ENCODE measurements at regions not wholly inside any gene's neighbourhood (a gene's known extent, or its start where the extent isn't known, plus 50 kb on each side); places are given as distances from the start of the nearest gene placed in this dataset.

DNA sequence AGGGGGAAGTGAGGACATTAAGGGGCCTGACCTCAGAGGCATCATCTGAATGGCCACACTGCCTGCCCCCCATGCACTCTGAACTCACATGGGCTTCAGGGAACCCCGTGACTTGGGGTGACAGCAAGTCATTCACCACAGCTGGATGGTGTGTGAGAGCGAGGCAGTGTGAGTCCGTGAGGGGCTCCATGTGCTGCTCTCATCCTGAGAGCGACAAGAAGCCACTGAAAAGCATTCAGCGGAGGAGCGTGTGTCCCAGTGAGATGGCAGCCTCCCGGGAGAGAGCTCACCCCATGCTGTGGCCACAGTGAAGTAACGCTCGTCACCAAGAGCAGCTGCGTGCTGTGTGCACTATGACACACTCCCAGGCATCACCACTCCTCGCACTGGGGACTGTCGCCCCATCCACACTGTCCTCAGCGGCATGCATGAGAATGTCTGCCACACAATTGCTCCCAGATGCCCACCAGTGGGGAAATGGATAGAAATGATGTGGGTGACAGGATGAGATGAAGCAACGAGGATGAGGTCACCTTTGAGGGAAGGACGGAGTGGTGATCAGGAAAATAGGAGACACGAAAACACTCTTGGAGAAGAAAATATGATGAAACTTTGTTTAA lies 213.0 kb upstream of the RAB6C start:
- no peak for DNase-seq (ENCODE audit: extremely low read depth, low read depth, low spot score)

DNA sequence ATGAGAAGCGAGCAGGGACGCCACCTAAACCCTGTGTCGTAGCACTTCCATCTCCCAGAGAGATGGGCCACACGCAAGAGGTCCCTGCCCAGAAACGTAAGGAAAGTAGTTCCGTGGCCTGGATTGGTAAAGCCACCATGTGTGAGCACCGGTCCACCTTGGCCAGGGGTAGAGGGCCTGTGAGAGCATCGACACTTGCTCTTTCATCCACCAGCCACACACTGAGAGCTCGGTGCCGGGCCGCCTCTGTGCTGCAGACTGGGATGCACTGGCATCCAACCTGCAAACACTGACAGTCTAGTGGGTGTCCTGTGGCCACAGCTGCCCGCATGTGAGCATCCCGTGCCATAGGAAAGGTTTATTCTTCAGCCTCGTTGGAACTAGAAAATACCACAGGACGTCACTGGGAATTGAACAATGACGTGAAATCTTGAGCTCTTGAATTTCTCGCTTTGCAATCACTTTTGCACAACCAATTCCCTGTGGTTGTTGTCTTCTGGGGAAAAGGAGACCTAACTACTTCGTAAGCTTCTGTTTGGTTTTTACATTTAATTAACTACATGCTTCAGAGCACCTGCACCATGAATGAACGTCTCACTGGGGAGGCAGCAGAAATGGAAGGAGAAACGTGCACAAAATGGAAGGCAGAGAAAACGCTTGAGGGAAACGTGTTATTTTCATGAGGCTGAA lies 212.0 kb upstream of the RAB6C start:
- no peak for DNase-seq (ENCODE audit: extremely low read depth, low read depth, low spot score)

DNA sequence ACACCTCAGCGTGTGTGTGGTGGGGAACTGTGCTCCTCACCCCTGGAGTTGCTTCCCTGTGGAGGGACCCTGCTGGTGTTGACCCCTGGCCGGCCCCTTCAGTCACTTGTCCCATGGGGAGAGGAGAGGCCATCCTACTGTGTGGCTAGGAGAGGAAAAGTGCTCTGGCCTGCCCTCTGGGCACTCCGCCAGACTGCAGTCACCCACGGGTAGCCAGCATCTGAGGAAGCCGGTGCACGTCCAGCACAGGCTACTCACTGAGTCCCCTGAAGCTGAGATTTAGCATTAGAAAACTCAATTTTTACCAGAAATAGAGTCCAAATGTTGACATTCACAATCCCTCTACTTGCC lies 211.5 kb upstream of the RAB6C start:
- DNase-seq (ENCODE audit: extremely low read depth, low read depth, low spot score): no peak

DNA sequence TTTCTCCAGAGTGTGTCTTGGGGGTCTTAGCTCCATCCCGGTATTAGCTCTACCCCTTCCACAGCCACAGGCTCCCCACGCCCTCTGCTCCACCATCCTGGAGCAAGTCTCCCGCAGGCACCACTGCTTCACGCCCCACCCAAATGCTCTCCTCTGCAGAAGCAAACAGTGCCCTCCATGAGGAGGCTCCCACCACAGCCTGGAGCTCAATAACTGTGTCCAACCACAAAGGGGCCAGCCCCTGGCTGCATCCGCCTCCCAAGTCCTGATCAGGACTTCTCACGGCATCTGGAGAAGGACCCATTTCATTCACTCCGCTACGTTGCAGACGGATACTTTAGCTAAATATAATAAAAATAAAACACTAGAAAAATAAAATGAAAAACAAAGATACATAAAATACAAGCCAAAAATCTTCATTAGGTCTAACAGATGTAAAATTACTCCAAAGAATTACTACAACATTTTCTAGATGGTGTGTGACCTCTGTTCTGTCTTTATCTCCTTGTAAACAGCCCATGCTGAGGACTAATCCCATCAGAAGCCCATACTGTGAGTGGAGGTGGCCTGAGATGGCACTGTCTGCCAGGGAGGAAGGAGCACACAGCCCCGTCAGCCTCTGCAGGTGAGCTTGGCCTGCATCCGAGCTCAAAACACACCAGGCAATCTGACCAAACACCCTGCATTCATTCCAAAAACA lies 210.8 kb upstream of the RAB6C start:
- no peak for DNase-seq (ENCODE audit: extremely low read depth, low read depth, low spot score)

DNA sequence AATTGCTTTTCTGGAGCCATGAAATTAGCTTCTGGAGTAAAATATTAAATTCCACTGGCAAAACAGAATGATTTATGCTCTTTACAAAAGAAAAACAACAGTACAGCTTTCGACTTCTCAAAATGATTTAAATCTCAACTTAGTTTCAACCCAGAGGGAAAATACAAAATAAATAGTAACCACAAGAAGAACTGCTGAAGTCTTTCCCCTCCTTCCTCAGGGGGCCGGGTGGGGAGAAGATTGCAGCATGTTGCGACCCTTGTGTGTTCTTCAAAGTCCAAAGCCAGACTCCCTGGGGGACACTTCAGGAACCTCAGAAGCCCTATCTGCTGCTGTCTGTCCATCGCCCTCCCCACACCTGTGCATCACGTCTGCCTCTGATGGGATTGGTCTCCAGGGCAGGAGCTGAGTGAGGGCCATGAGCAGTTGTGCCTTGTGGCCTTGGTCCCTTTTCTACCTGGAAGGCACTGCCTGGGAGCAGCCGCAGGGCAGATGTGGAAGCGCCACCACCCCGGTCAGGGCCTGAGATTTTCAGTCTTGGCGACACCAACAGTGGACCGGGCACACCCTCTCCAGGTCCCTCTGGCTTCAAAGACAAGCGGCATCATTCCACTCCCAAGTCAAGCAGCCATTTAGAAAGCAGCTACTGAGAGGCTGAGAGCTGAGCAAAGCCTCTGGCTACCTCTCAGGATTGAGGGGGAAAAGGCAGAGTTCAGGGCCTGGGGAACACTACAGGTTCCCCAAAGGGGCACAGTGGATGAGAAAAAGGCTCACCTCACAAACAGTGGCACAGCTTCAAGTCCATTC lies 210.1 kb upstream of the RAB6C start:
- DNase-seq (ENCODE audit: extremely low read depth, low read depth, low spot score): no peak

DNA sequence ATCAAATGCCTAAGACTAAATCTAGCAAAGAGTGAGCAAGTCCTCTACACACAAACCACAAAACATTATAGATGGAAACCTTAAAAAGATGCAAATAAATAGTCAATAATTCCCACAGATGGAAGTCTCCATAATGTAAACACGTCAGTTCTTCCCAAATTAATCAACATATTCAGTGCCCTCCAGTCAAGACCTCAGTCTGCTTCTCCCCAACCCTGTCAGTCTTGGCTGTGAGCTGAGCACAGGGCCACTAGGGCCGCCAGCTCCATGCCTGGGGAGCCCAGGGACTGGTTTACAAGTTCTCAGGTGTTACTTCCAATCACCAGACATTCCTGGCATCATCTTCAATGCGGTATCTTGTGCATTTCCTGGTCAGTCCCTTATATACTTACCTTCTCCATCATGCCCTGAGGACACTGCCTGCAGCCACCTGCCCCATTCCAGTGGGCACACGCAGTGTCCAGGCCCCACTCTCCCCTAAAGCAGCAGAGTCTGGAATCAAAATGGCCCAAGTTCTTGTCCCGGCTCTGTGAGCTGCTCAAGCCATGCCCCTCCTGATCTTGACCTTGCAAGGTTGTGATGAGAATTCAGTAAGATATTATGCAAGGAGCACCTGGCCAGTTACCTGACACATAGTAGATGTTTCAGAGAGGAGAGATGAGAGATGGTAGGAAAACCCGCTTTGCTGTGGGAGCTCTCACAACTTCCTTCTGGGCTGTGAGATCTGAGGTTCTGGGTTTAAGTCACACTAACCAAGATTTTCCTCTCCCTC lies 207.9 kb upstream of the RAB6C start:
- DNase-seq (ENCODE audit: extremely low read depth, low read depth, low spot score): no peak

DNA sequence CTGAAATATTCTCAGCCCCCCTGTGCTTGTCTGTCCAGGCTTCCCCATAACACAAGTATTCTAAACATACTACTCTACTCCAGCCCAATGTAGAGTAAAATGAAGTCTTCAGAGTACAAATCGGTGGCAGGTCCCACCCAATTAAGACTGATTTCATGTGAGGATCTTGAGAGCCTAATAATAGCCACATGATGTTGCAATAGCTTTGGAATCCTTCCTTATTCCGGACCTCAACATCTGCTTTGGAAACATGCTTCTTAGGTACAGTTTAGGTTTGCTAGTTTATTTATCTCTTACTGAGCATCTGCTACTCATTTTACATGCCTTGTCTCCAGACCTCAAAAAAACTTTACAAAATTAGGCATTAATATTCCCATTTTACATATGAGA lies 207.3 kb upstream of the RAB6C start:
- no peak for DNase-seq (ENCODE audit: extremely low read depth, low read depth, low spot score)

DNA sequence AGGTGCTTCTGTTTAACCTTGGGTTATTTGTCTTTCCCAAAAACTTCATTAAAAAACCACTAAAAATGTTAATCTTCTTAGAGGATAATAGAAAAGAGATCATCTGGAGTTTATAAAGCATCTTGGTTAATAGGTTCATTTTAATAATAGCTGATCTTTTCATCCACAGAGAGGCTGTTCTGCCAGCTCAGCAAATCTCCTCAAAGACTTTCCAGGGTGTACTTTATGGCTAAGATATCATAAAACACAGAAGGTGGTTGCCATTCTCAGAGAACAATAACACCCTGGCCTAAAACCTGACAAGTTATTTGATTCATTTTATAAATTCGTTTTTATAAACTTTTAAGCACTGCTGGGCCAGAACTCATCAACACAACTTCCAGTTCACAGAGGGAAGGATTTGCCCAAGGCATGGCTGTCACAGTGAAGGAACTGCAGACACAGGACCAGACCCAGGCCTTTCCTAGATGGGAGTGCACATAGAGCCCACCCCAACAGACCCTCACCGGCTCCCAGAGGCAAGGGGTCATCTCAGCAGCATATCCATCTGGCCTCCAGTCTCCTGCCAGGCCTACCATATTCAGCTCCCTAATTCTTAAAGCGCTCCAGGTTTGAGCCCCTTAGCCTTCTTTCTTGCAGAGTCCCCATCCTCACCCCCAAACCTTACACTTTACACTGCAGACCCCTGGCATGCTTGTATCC lies 203.4 kb upstream of the RAB6C start:
- no peak for DNase-seq (ENCODE audit: extremely low read depth, low read depth, low spot score)

DNA sequence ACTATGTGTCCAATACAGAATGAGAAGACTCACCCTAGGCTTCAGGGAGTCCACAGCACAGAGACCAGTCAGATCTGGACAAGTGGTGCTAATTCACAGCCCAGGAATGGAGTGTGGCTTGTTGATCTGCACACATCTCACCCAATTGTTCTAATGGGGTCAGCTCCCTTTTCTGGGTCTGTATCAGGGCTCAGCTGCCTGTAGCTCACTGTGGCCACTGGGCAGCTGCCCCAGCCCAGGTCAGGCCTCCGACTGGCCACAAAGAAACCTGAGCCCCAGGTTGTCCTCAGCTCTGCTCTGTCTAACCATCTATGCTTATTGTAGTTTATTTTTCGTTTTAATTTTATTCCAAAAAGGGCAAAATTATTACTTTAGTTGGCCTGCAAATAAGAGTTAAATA lies 202.3 kb upstream of the RAB6C start:
- DNase-seq (ENCODE audit: extremely low read depth, low read depth, low spot score): no peak

DNA sequence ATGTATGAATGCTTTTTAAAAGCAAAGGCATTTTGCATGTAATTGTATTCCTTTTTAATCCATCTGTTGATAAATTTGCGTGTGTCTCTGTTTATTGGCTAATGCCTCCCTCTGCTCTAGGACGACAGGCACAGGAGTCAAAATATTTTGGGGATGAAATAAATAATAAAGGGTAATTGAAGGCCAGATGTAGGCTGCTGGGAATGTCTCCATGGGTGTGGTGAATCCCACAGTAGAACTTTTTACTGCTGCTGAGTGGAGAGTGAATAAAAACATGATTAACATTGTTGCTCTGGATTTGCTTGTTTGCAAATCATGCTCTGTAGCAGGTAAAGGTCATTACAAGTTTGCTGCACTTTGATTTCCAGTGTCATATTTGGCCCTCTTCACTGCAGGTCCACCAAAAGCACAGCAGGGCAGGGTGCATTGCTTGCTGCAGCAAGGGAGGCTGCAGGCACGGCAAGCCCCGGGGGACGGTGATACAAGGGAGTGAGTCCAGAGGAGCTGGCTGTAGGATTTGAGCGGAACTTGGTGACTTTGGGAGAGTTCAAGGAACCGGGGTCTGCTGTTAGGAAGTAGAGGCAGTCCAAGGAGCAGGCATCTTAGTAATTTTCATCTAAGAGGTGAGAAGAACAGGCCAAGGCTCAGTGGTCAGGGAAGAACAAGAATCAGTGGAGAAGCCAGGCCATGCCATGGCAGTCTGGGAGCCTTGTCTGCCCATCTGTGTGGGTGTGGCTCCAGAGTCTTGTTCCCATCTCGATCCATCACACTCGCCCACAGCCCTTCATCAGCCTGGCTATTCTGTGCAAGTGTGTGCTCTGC lies 201.5 kb upstream of the RAB6C start:
- no peak for DNase-seq (ENCODE audit: extremely low read depth, low read depth, low spot score)

DNA sequence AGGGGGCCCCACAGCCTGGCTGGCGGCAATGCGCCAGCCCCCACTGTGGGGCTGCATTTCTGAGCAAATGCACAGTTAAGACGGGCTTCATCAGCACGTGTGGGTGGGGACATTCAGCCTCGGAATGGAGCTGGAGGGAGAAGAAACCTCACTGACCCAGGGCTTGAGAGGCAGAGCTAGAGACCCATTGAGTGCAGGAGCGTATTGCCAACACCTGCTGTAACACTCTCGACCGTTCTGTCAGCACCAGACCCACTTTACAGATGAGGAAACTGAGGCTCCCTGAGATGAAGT lies 200.9 kb upstream of the RAB6C start:
- no peak for DNase-seq (ENCODE audit: extremely low read depth, low read depth, low spot score)

DNA sequence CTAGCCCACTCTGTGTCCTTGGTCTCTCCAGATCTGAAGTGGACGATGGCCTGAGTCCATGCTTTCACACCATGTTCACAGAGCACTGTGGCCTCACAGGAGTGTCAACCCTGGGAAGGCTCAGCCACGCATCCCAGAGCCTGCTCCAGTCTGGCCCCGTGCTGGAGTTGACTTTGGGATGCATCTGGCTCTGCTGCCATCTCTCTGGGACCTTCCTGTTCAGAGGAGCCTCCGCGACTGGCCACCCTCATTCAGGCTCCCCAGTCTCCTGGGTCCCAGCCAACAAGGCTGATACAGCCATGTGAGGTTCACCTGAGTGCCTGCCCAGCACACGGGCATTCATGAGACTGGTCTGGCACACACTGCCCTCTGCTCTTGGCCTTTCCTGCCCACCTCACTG lies 199.7 kb upstream of the RAB6C start:
- no peak for DNase-seq (ENCODE audit: extremely low read depth, low read depth, low spot score)

DNA sequence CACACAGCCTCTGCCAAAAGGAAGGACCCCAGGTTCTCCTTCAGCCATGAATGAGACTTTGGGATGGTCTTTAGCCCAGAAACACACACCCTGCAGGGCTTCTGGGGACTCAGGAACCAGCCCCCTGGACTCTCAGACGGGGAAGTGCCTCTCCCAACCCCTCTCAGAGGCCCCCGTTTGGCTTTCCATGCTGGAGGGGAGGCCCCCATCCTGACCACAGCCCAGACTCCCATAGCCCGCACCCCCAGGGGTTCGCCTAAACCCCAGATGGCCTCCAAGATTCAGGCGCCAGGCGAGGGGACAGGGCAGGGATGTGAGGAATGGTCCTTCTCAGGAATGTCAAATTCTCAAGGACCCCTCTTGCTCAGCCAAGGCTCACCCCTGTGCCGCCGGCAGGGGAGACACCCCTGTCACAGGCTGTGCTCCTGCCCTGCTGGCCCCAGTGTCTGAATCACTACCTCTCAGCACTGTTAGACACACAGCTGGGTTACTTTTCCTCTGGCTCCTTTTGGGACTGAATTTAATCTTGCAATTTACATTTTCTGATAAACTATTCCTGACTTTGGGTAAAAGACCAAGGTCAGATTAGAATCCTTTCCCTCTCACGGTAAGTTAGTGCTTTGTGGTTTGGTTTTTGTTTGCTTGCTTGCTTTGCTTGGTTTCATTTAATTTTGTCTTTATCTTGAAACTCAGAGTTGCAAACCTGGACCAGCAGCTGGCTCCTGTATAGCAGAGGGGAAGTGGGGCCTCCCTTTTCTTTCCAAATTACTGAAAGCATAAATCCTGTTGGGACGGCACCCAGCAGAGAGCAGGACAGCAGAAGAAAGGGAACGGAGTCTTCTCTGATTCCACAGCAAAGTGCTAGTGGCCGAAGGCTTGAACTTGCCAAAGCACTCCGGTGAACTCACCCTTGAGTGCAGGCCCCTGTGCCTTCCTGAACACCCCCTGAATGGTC lies 198.9 kb upstream of the RAB6C start:
- no peak for DNase-seq (ENCODE audit: extremely low read depth, low read depth, low spot score)

DNA sequence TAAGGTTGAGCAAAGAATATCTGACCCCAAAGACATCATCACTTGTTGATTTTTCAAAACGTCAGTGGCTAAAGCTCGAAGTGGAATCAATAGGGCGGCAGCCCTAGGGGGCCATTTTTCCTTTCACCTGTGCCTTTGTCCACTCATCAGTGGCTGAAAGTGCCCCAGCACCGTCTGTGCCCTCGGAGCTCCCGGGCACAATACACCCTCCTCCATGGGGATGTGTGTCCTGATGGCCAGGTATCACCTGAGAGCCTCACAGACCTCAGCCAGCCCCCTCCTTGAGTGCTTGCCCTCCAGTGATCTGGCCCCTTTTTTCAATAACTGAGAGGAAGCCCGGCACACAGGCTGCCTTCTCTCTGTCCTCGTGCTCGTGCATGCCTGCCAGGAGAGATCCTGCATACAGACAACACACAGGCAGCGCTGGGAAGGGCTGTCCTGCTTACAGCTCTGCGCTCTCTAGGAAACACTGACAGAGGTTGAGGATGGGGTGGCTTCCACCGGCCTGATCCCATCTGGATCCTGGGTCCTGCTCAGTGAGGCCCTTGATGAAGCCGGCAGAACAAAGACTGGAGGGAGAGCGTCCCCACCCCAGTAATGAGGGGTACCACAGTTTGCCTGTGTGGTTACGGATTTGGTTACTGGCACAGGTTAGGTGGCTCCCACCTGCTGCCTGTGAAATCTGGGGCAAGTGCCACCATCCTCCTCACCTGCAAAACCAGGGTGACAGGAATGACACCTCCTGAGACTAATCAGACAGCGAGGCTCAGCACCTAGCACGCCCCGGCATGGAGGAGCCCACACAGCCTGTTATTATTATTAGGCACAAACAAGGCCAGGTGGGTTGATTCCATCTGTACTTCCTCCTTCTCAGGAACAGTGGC lies 197.5 kb upstream of the RAB6C start:
- DNase-seq (ENCODE audit: extremely low read depth, low read depth, low spot score): no peak

DNA sequence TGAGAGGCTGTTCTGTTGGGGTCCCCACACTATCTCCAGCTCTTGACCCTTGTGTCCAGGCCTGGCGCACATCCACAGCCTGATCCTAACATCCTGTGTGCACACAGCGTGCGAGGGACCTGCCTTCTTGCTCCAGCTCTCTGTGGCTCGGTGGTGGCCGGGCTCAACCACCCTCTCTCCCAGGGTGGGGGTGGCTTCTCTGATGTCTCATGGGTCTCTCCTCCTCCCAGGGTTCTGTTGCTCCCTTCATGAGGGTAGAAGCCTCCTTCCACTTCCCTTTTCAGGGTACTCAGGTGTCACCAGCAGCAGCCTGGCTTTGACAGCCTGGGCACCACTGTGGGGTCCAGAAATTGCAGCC lies 196.9 kb upstream of the RAB6C start:
- no peak for DNase-seq (ENCODE audit: extremely low read depth, low read depth, low spot score)

DNA sequence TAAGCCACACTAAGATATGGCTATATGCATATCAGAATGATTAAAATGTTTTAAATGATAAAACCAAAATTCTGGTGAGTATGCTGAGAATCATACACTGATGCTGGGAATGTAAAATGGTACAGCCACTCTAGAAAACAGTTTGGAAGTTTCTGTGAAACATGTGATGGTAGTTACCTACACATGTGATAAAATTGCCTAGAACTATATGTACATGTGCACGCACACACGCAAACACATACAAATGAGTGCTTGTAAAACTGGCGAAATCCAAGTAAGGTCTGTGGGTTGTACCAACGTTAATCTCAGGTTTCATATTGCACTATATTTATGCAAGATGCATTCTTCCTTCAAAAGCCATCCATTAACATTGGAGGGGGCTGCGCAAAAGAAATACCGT lies 195.0 kb upstream of the RAB6C start:
- DNase-seq (ENCODE audit: extremely low read depth, low read depth, low spot score): no peak

DNA sequence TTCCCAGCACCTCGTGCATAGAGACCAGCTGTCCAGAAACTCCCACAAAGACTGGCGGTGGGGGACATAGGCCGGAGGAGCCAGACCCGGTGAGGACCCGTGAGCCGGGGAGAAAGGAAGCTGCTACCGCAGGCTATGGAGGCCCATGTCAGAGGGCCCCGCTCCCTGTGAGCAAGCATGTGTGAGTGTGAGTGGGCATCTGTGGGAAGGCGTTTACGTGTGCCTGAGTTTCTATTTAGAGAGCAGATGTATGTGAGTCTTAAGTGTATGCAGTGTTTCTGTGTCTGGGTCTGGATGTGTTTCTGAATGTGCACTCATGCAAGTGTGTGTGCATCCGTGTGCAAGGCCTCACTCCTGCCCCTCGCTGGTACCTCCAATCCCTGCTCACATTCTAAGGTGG lies 187.8 kb upstream of the RAB6C start:
- no peak for DNase-seq (ENCODE audit: extremely low read depth, low read depth, low spot score)
